ENCODE measurements at regions not wholly inside any gene's neighbourhood (a gene's known extent, or its start where the extent isn't known, plus 50 kb on each side); places are given as distances from the start of the nearest gene placed in this dataset.

DNA sequence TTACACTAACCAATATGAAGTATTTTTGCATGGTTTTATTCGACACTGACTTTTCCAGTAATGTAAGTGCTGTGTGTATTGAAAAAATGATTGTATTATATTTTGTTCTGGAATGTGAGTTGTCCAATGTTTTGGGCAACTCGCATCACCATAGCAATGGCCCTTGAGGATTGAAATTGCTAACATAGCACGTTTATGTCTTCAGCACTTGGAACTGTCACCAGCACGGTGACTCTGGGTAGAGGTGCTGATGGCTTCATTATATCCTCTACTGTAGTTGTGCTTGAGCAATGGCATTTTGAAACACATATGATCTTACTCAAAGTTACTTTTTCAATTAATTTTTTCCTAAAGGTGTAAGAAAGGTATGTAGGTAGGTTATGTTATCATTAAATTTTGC, 271.5 kb downstream of the ACTR3 start:
- H3K4me3 ChIP-seq (ENCODE audit: low read length): no peak overlapping the region
- H3K36me3 ChIP-seq (ENCODE audit: insufficient read depth, low read length): no peaks in the 10 kb centered on the region
- H2AFZ ChIP-seq (ENCODE audit: low read depth, low read length): no peak overlapping the region
- H4K20me1 ChIP-seq (ENCODE audit: insufficient read depth): no peaks in the 10 kb centered on the region
- no peaks in the 10 kb centered on the region for H3F3A ChIP-seq (ENCODE audit: insufficient read depth, low read length, poor library complexity, severe bottlenecking)
- TF ChIP-seq SMC3 (conservative IDR thresholded peaks at IDR 0.05; ENCODE audit: poor library complexity) (no peak), RAD21 (conservative IDR thresholded peaks at IDR 0.05) (no peak), CTCF (IDR thresholded peaks at IDR 0.05; ENCODE audit: poor library complexity, severe bottlenecking) (no peak), EZH2 (IDR thresholded peaks at IDR 0.05; ENCODE audit: borderline replicate concordance, insufficient read depth, low read length, poor library complexity, severe bottlenecking) (no peak)
- TF ChIP-seq, protein P1, sequence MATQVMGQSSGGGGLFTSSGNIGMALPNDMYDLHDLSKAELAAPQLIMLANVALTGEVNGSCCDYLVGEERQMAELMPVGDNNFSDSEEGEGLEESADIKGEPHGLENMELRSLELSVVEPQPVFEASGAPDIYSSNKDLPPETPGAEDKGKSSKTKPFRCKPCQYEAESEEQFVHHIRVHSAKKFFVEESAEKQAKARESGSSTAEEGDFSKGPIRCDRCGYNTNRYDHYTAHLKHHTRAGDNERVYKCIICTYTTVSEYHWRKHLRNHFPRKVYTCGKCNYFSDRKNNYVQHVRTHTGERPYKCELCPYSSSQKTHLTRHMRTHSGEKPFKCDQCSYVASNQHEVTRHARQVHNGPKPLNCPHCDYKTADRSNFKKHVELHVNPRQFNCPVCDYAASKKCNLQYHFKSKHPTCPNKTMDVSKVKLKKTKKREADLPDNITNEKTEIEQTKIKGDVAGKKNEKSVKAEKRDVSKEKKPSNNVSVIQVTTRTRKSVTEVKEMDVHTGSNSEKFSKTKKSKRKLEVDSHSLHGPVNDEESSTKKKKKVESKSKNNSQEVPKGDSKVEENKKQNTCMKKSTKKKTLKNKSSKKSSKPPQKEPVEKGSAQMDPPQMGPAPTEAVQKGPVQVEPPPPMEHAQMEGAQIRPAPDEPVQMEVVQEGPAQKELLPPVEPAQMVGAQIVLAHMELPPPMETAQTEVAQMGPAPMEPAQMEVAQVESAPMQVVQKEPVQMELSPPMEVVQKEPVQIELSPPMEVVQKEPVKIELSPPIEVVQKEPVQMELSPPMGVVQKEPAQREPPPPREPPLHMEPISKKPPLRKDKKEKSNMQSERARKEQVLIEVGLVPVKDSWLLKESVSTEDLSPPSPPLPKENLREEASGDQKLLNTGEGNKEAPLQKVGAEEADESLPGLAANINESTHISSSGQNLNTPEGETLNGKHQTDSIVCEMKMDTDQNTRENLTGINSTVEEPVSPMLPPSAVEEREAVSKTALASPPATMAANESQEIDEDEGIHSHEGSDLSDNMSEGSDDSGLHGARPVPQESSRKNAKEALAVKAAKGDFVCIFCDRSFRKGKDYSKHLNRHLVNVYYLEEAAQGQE (IDR thresholded peaks at IDR 0.05; ENCODE audit: borderline replicate concordance): no peak
- H3K9ac ChIP-seq (ENCODE audit: low read length): no peak overlapping the region
- no peaks in the 10 kb centered on the region for H3K79me2 ChIP-seq (replicated peaks; ENCODE audit: insufficient read depth, low read length)
- H3K4me2 ChIP-seq (ENCODE audit: low read length): no peak overlapping the region
- H3K9me2 ChIP-seq (ENCODE audit: insufficient read depth, low read length): no peaks in the 10 kb centered on the region
- H3K27ac ChIP-seq (ENCODE audit: low read length): no peak overlapping the region
- no peaks in the 10 kb centered on the region for H3K9me3 ChIP-seq (ENCODE audit: low read length)
- no peaks in the 10 kb centered on the region for H3K27me3 ChIP-seq (ENCODE audit: insufficient read depth, low read depth, low read length)

GRCh38 chr2:114167799-114168198, 274.6 kb upstream of the DPP10 start:
- Histone ChIP-seq H3K36me3 (ENCODE audit: insufficient read depth, low read length) (no peaks in the 10 kb centered on the region), H3K79me2 (replicated peaks; ENCODE audit: insufficient read depth, low read length) (no peaks in the 10 kb centered on the region), H3K9me2 (ENCODE audit: insufficient read depth, low read length) (no peaks in the 10 kb centered on the region), H3K4me3 (ENCODE audit: low read length) (no peak overlapping the region), H3K4me2 (ENCODE audit: low read length) (no peak overlapping the region), H3F3A (ENCODE audit: insufficient read depth, low read length, poor library complexity, severe bottlenecking) (no peaks in the 10 kb centered on the region), H3K9ac (ENCODE audit: low read length) (no peak overlapping the region), H3K27me3 (ENCODE audit: insufficient read depth, low read depth, low read length) (no peaks in the 10 kb centered on the region), H4K20me1 (ENCODE audit: insufficient read depth) (no peaks in the 10 kb centered on the region), H2AFZ (ENCODE audit: low read depth, low read length) (no peak overlapping the region), H3K27ac (ENCODE audit: low read length) (no peak overlapping the region), H3K9me3 (ENCODE audit: low read length) (no peaks in the 10 kb centered on the region)
- TF ChIP-seq EZH2 (IDR thresholded peaks at IDR 0.05; ENCODE audit: borderline replicate concordance, insufficient read depth, low read length, poor library complexity, severe bottlenecking) (no peak), CTCF (IDR thresholded peaks at IDR 0.05; ENCODE audit: poor library complexity, severe bottlenecking) (no peak)
- TF ChIP-seq, protein P1 (IDR thresholded peaks at IDR 0.05; ENCODE audit: borderline replicate concordance): no peak
